GM21381 (cell line): ENCODE measurements at regions not wholly inside any gene's neighbourhood (a gene's known extent, or its start where the extent isn't known, plus 50 kb on each side); places are given as distances from the start of the nearest gene placed in this dataset.
A peak's percentile ranks its signal among the peaks of the same experiment; 100 is the strongest.
"Not testable (repeated sequence)": the region's sequence is repeated elsewhere in the genome, so short reads cannot be mapped to it uniquely, and the experiment has no call there.

ENCODE experiments used
- ATAC-seq: cut with Tn5 transposase; IDR thresholded peaks from one replicate; pipeline ENCODE4 v1.9.1; 2021; ENCODE audit warnings: mild to moderate bottlenecking, moderate library complexity; ENCODE audit not compliant: unreplicated experiment

GRCh38 chr11:38924644-38925043 lies 2326.6 kb upstream of the RAG2 start:
- no peak for ATAC-seq

GRCh38 chr11:38900211-38900610 lies 2302.2 kb upstream of the RAG2 start:
- no peak for ATAC-seq

GRCh38 chr11:38894201-38894600 lies 2296.2 kb upstream of the RAG2 start:
- not testable (repeated sequence) for ATAC-seq

- ATAC-seq, result no peak
These were observed 2286.3 kb upstream of the RAG2 start for GRCh38 chr11:38884145-38884865.

- ATAC-seq, result no peak
These were observed 2269.3 kb upstream of the RAG2 start for GRCh38 chr11:38867338-38867737.

GRCh38 chr11:38865922-38866321 lies 2267.9 kb upstream of the RAG2 start:
- no peak for ATAC-seq

GRCh38 chr11:38842991-38843390 lies 2245.0 kb upstream of the RAG2 start:
- ATAC-seq, result no peak

- no peak for ATAC-seq
These were observed 2241.0 kb upstream of the RAG2 start for GRCh38 chr11:38839071-38839470.

GRCh38 chr11:38835966-38836365 lies 2237.9 kb upstream of the RAG2 start:
- ATAC-seq, result no peak

- no peak for ATAC-seq
These were observed 2226.5 kb upstream of the RAG2 start for GRCh38 chr11:38824573-38824972.

GRCh38 chr11:38821786-38822185 lies 2223.8 kb upstream of the RAG2 start:
- ATAC-seq, result not testable (repeated sequence)

GRCh38 chr11:38819981-38820380 lies 2221.9 kb upstream of the RAG2 start:
- ATAC-seq, result no peak

- no peak for ATAC-seq
These were observed 2220.7 kb upstream of the RAG2 start for GRCh38 chr11:38818720-38819119.

GRCh38 chr11:38814670-38815069 lies 2216.6 kb upstream of the RAG2 start:
- no peak for ATAC-seq

- no peak for ATAC-seq
These were observed 2211.5 kb upstream of the RAG2 start for GRCh38 chr11:38809521-38809920.

- ATAC-seq, result no peak
These were observed 2198.2 kb upstream of the RAG2 start for GRCh38 chr11:38796281-38796680.

GRCh38 chr11:38795027-38795426 lies 2197.0 kb upstream of the RAG2 start:
- no peak for ATAC-seq

- peak; percentile 62 for ATAC-seq
These were observed 2193.4 kb upstream of the RAG2 start for GRCh38 chr11:38791346-38791961.

- no peak for ATAC-seq
These were observed 2190.5 kb upstream of the RAG2 start for GRCh38 chr11:38788561-38788960.

- no peak for ATAC-seq
These were observed 2186.1 kb upstream of the RAG2 start for GRCh38 chr11:38784164-38784563.

- no peak for ATAC-seq
These were observed 2168.8 kb upstream of the RAG2 start for GRCh38 chr11:38766796-38767195.

- no peak for ATAC-seq
These were observed 2161.4 kb upstream of the RAG2 start for GRCh38 chr11:38759394-38759793.

- no peak for ATAC-seq
These were observed 2158.5 kb upstream of the RAG2 start for GRCh38 chr11:38756537-38756936.
